IMR-90 (cell line): ENCODE measurements at regions not wholly inside any gene's neighbourhood (a gene's known extent, or its start where the extent isn't known, plus 50 kb on each side); places are given as distances from the start of the nearest gene placed in this dataset.

Source experiments
- ATAC-seq: fragments of 200-7000 bp; cut with Tn5 transposase; 2 replicates; pipeline ENCODE4 v1.9.1; 2020; ENCODE audit warnings: low read depth, mild to moderate bottlenecking, moderate library complexity
- BruUV-seq: library from RNA; stranded (reverse); fragments of 400-500 nt; replicated peaks from 2 replicates; lab custom pipeline; 2021; lab: Mats Ljungman, UMichigan
- CTCF ChIA-PET: fragments of 300-600 bp; formaldehyde crosslinking; extraction: SDS; loops from one replicate; lab custom pipeline; 2021; ENCODE audit warnings: antibody characterized with exemption; lab: Yijun Ruan, JAX
- POLR2A ChIA-PET: fragments of 300-600 bp; sonication (Branson Sonifier 250); formaldehyde crosslinking; loops from one replicate; lab custom pipeline; 2022; ENCODE audit warnings: antibody characterized with exemption; ENCODE audit not compliant: unreplicated experiment; lab: Charles Lee
- DNase-seq: peaks from one replicate; pipeline ENCODE4 v3.0.0; 2013
- H2AFZ ChIP-seq: replicated peaks from 2 replicates; pipeline ENCODE3; 2013; ENCODE audit warnings: low read length, mild to moderate bottlenecking; ENCODE audit not compliant: poor library complexity
- H2AK5ac ChIP-seq: 2 replicates; pipeline ENCODE4 v1.6.1; 2013; ENCODE audit warnings: low read depth, low read length, inconsistent platforms
- H2AK9ac ChIP-seq: replicated peaks from 2 replicates; pipeline ENCODE3; 2013; ENCODE audit warnings: mild to moderate bottlenecking, low read depth, low read length, moderate library complexity; ENCODE audit not compliant: poor library complexity
- H2BK120ac ChIP-seq: 2 replicates; pipeline ENCODE4 v1.6.1; 2013; ENCODE audit warnings: low read depth, low read length, inconsistent platforms
- H2BK15ac ChIP-seq: 3 replicates; pipeline ENCODE4 v1.6.1; 2013; ENCODE audit warnings: low read depth, low read length, inconsistent platforms
- H2BK20ac ChIP-seq: 2 replicates; pipeline ENCODE4 v1.6.1; 2013; ENCODE audit warnings: low read depth, mild to moderate bottlenecking, inconsistent platforms, low read length, moderate library complexity
- H2BK5ac ChIP-seq: 2 replicates; pipeline ENCODE4 v1.6.1; 2013; ENCODE audit warnings: mild to moderate bottlenecking, low read depth, low read length, inconsistent platforms; ENCODE audit not compliant: poor library complexity, severe bottlenecking
- H3K14ac ChIP-seq: replicated peaks from 2 replicates; pipeline ENCODE4 v1.6.1; 2013; ENCODE audit warnings: low read depth, low read length, inconsistent platforms
- H3K18ac ChIP-seq: 2 replicates; pipeline ENCODE4 v1.6.1; 2013; ENCODE audit warnings: low read depth, low read length, control low read depth
- H3K23ac ChIP-seq: 2 replicates; pipeline ENCODE4 v1.6.1; 2013; ENCODE audit warnings: low read depth, low read length, inconsistent platforms
- H3K27ac ChIP-seq: 2 replicates; pipeline ENCODE4 v1.5.1; 2013; ENCODE audit warnings: mild to moderate bottlenecking, control low read depth, low read length; ENCODE audit not compliant: insufficient read depth
- H3K27me3 ChIP-seq: 2 replicates; pipeline ENCODE4 v1.6.1; 2013; ENCODE audit warnings: low read length; ENCODE audit not compliant: control insufficient read depth, insufficient read depth
- H3K36me3 ChIP-seq: 2 replicates; pipeline ENCODE4 v1.6.1; 2013; ENCODE audit warnings: low read length, mixed read lengths; ENCODE audit not compliant: control insufficient read depth, insufficient read depth
- H3K4ac ChIP-seq: 2 replicates; pipeline ENCODE4 v1.6.1; 2013; ENCODE audit warnings: low read depth, low read length, inconsistent platforms
- H3K4me1 ChIP-seq: 2 replicates; pipeline ENCODE4 v1.6.1; 2013; ENCODE audit warnings: low read length, mixed read lengths; ENCODE audit not compliant: control insufficient read depth, insufficient read depth
- H3K4me2 ChIP-seq: 2 replicates; pipeline ENCODE4 v1.6.1; 2013; ENCODE audit warnings: low read depth, mild to moderate bottlenecking, control low read depth, low read length, moderate library complexity
- H3K4me3 ChIP-seq: 2 replicates; pipeline ENCODE4 v1.5.1; 2013; ENCODE audit warnings: low read depth, mild to moderate bottlenecking, control low read depth, low read length, moderate library complexity; ENCODE audit not compliant: insufficient read depth
- H3K56ac ChIP-seq: 2 replicates; pipeline ENCODE4 v1.6.1; 2013; ENCODE audit warnings: low read length, inconsistent platforms; ENCODE audit not compliant: insufficient read depth; ENCODE audit errors: extremely low read depth
- H3K79me1 ChIP-seq, 2 experiments: 2 replicates each; pipeline ENCODE4 v1.6.1; 2013; ENCODE audit warnings: low read length in 2 of 2, inconsistent platforms in 1 of 2, low read depth in 1 of 2
- H3K9ac ChIP-seq: 2 replicates; pipeline ENCODE4 v1.6.1; 2013; ENCODE audit warnings: low read depth, low read length, control low read depth
- H3K9me1 ChIP-seq: 2 replicates; pipeline ENCODE4 v1.6.1; 2013; ENCODE audit warnings: low read length, inconsistent platforms; ENCODE audit not compliant: insufficient read depth
- H3K9me3 ChIP-seq: 2 replicates; pipeline ENCODE4 v1.6.1; 2013; ENCODE audit warnings: low read length; ENCODE audit not compliant: control insufficient read depth, insufficient read depth
- H4K20me1 ChIP-seq: 2 replicates; pipeline ENCODE4 v1.6.1; 2013; ENCODE audit warnings: low read length, inconsistent platforms; ENCODE audit not compliant: insufficient read depth
- H4K5ac ChIP-seq: 2 replicates; pipeline ENCODE4 v1.6.1; 2013; ENCODE audit warnings: mild to moderate bottlenecking, low read depth, low read length, control low read depth
- H4K8ac ChIP-seq, 2 experiments: 2 replicates each; pipeline ENCODE4 v1.6.1; 2013; ENCODE audit warnings: low read depth in 2 of 2, low read length in 2 of 2, control low read depth in 1 of 2, inconsistent platforms in 1 of 2
- H4K91ac ChIP-seq: 2 replicates; pipeline ENCODE4 v1.6.1; 2013; ENCODE audit warnings: low read depth, low read length, inconsistent platforms; ENCODE audit not compliant: insufficient read depth
- BHLHE40 ChIP-seq: fragments of 150-350 bp; IDR thresholded peaks from 2 replicates; pipeline ENCODE4 v1.6.1; 2016; ENCODE audit warnings: mild to moderate bottlenecking, low read depth, low read length
- CEBPB ChIP-seq: IDR thresholded peaks from 2 replicates; pipeline ENCODE4 v1.6.1; 2012; ENCODE audit warnings: low read depth, low read length, improper control_type of control experiment
- CHD1 ChIP-seq: IDR thresholded peaks from 2 replicates; pipeline ENCODE4 v1.6.1; 2012; ENCODE audit warnings: low read depth, low read length, improper control_type of control experiment
- CTCF ChIP-seq: conservative IDR thresholded peaks from 2 replicates; pipeline ENCODE4 v1.5.1; 2012; ENCODE audit warnings: mild to moderate bottlenecking, low read depth, low read length, improper control_type of control experiment
- ELK1 ChIP-seq: fragments of 150-350 bp; IDR thresholded peaks from 2 replicates; pipeline ENCODE4 v1.6.1; 2016; ENCODE audit warnings: low read depth, mild to moderate bottlenecking, low read length, moderate library complexity, borderline replicate concordance
- FOS ChIP-seq: fragments of 150-350 bp; IDR thresholded peaks from 2 replicates; pipeline ENCODE4 v1.6.1; 2016; ENCODE audit warnings: low read depth, low read length
- MAFK ChIP-seq: IDR thresholded peaks from 2 replicates; pipeline ENCODE4 v1.6.1; 2012; ENCODE audit warnings: low read depth, low read length, improper control_type of control experiment
- MAZ ChIP-seq: IDR thresholded peaks from 2 replicates; pipeline ENCODE4 v1.6.1; 2012; ENCODE audit warnings: low read depth, mild to moderate bottlenecking, low read length, improper control_type of control experiment, moderate library complexity, borderline replicate concordance
- MXI1 ChIP-seq: IDR thresholded peaks from 2 replicates; pipeline ENCODE4 v1.6.1; 2012; ENCODE audit warnings: low read depth, mild to moderate bottlenecking, low read length, moderate library complexity, borderline replicate concordance
- NFE2L2 ChIP-seq: fragments of 150-350 bp; IDR thresholded peaks from 2 replicates; pipeline ENCODE4 v1.6.1; 2016; ENCODE audit warnings: low read depth, mild to moderate bottlenecking, low read length
- POLR2A ChIP-seq: IDR thresholded peaks from 2 replicates; pipeline ENCODE4 v1.6.1; 2012; ENCODE audit warnings: mild to moderate bottlenecking, low read depth, low read length
- RAD21 ChIP-seq: IDR thresholded peaks from 2 replicates; pipeline ENCODE4 v1.6.1; 2012; ENCODE audit warnings: low read length, improper control_type of control experiment
- RCOR1 ChIP-seq: IDR thresholded peaks from 2 replicates; pipeline ENCODE4 v1.6.1; 2012; ENCODE audit warnings: mild to moderate bottlenecking, low read length, improper control_type of control experiment; ENCODE audit not compliant: insufficient replicate concordance
- RFX5 ChIP-seq: IDR thresholded peaks from 2 replicates; pipeline ENCODE4 v1.8.0; 2012; ENCODE audit warnings: low read depth, mild to moderate bottlenecking, low read length, moderate library complexity
- SMC3 ChIP-seq: fragments of 150-350 bp; IDR thresholded peaks from 2 replicates; pipeline ENCODE4 v1.6.1; 2016; ENCODE audit warnings: low read depth, mild to moderate bottlenecking, antibody characterized with exemption, low read length, moderate library complexity
- WGBS, 2 experiments: methylation state at CpG; one replicate each; pipeline versions ENCODE4 v1.1.5 to v1.1.7; 2013; ENCODE audit warnings: missing lambda C conversion rate in 2 of 2; ENCODE audit not compliant: insufficient read length in 1 of 2; ENCODE audit errors: extremely low coverage in 2 of 2; 5-methylcytosine and 5-hydroxymethylcytosine counted together
- dilution Hi-C: fragments of 300-500 bp; cut with HindIII; formaldehyde crosslinking; loops from one replicate; pipeline ENCODE4 v1.14.3; 2018; ENCODE audit warnings: low sequenced_read_pairs; ENCODE audit not compliant: unreplicated experiment
- in situ Hi-C: fragments of 300-500 bp; cut with MboI; formaldehyde crosslinking; loops from 3 replicates; pipeline ENCODE4 v1.14.3; 2019; ENCODE audit warnings: low sequenced_read_pairs, inconsistent platforms, mixed read lengths
- intact Hi-C: fragments of 100-400 bp; cut with micrococcal nuclease; formaldehyde crosslinking; loops from 2 replicates; pipeline ENCODE4 v1.10.0; 2022
- TF ChIP-seq, protein P1 (sequence below): fragments of 150-350 bp; IDR thresholded peaks from 2 replicates; pipeline ENCODE4 v1.6.1; 2017; ENCODE audit warnings: mild to moderate bottlenecking, antibody characterized with exemption, low read length, low read depth

DNA sequence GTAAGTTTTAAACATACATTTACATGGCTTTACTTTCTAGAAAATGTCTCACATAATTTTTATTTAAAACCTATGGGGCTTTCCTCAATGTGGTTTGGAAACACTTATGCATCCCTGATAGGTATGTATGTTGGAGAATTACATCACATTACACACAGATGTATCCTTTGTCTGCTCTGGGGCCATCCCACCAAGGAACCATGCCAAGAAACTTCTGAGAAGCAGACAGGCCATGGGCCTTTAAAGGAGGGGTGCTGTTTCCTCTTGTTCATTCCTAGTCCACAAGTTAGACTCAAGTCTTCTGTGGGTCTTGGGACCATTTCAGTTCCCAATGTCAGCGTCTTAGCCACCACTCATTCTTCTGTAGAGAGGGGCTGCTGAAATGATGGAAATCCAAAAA, 162.0 kb upstream of the SETBP1 start:
- Histone ChIP-seq H2BK120ac (no peak overlapping the region), H3K79me1 (no peaks in the 10 kb centered on the region), H2BK20ac (no peak overlapping the region), H3K9me3 (no peaks in the 10 kb centered on the region), H3K56ac (no peak overlapping the region), H3K4me1 (no peaks in the 10 kb centered on the region), H3K4ac (no peak overlapping the region), H3K27ac (no peak overlapping the region), H2BK15ac (no peak overlapping the region), H4K5ac (no peak overlapping the region), H3K18ac (no peak overlapping the region), H3K36me3 (no peaks in the 10 kb centered on the region), H3K27me3 (no peaks in the 10 kb centered on the region), H4K91ac (no peak overlapping the region), H2AFZ (no peak overlapping the region), H4K8ac (no peak overlapping the region), H3K9me1 (no peaks in the 10 kb centered on the region), H3K9ac (no peak overlapping the region), H3K14ac (no peak overlapping the region), H2AK5ac (no peak overlapping the region), H3K23ac (no peak overlapping the region), H2AK9ac (no peak overlapping the region), H3K4me2 (no peak overlapping the region), H3K4me3 (no peak overlapping the region), H4K20me1 (no peaks in the 10 kb centered on the region), H2BK5ac (no peak overlapping the region)
- no TSS peak for BruUV-seq
- ATAC-seq (no peak), DNase-seq (no peak)
- no CpG with 5 or more reads among the region's 1 CpG for WGBS, 2 experiments
- TF ChIP-seq, protein P1, sequence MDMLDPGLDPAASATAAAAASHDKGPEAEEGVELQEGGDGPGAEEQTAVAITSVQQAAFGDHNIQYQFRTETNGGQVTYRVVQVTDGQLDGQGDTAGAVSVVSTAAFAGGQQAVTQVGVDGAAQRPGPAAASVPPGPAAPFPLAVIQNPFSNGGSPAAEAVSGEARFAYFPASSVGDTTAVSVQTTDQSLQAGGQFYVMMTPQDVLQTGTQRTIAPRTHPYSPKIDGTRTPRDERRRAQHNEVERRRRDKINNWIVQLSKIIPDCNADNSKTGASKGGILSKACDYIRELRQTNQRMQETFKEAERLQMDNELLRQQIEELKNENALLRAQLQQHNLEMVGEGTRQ: no peak
- TF ChIP-seq NFE2L2 (no peak), CEBPB (no peak), MAFK (no peak), FOS (no peak), CHD1 (no peak), MXI1 (no peak), CTCF (no peak), ELK1 (no peak), RAD21 (no peak), MAZ (no peak), SMC3 (no peak), RFX5 (no peak), BHLHE40 (no peak), POLR2A (no peak), RCOR1 (no peak)
- in situ Hi-C loops: no loop called here
- intact Hi-C loops: no loop called here
- dilution Hi-C loops: no loop called here
- ChIA-PET CTCF (no interaction called here), POLR2A (no interaction called here)
